ENCODE measurements at regions not wholly inside any gene's neighbourhood (a gene's known extent, or its start where the extent isn't known, plus 50 kb on each side); places are given as distances from the start of the nearest gene placed in this dataset.

DNA sequence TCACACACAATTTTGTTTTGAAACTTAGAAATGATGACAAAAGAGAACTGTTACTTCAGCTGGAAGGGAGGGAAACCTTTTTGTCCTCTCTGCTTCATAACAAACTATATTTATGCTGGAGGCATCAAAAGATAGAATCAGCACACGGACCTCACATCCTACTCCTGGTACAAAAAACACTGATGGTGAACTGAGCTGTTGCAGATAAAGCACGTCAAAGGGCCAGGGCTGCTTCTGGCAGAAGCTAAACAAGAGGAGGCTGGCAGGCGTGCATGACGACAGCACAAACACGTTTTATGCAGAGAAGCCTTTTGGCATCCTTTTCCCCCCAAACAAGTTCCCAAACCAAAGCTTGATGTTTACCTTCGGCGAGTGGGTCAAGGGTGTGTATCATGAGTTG, 169.6 kb downstream of the SLC24A2 start:
- TF ChIP-seq, protein P1, sequence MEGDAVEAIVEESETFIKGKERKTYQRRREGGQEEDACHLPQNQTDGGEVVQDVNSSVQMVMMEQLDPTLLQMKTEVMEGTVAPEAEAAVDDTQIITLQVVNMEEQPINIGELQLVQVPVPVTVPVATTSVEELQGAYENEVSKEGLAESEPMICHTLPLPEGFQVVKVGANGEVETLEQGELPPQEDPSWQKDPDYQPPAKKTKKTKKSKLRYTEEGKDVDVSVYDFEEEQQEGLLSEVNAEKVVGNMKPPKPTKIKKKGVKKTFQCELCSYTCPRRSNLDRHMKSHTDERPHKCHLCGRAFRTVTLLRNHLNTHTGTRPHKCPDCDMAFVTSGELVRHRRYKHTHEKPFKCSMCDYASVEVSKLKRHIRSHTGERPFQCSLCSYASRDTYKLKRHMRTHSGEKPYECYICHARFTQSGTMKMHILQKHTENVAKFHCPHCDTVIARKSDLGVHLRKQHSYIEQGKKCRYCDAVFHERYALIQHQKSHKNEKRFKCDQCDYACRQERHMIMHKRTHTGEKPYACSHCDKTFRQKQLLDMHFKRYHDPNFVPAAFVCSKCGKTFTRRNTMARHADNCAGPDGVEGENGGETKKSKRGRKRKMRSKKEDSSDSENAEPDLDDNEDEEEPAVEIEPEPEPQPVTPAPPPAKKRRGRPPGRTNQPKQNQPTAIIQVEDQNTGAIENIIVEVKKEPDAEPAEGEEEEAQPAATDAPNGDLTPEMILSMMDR (IDR thresholded peaks at IDR 0.05; ENCODE audit: insufficient read depth, low read length, poor library complexity, severe bottlenecking) = no peak
- no peak for TF ChIP-seq EZH2phosphoT487 (conservative IDR thresholded peaks at IDR 0.05; ENCODE audit: low read length)

Measured in SU-DHL-6 (cell line).